Progenitor cell of endocrine pancreas (in vitro differentiated cells): ENCODE measurements at regions not wholly inside any gene's neighbourhood (a gene's known extent, or its start where the extent isn't known, plus 50 kb on each side); places are given as distances from the start of the nearest gene placed in this dataset.
A peak's percentile ranks its signal among the peaks of the same experiment; 100 is the strongest.

ENCODE experiments used
- DNase-seq: peaks from one replicate; pipeline ENCODE4 v3.0.0; 2021; ENCODE audit warnings: low spot score; ENCODE audit not compliant: unreplicated experiment
- H3K27ac Mint-ChIP-seq: 2 replicates; pipeline ENCODE4 v1.8.0; 2021; ENCODE audit warnings: mild to moderate bottlenecking, moderate library complexity, mixed read lengths
- H3K27me3 Mint-ChIP-seq: 2 replicates; pipeline ENCODE4 v1.8.0; 2021; ENCODE audit warnings: mixed read lengths
- H3K36me3 Mint-ChIP-seq: 2 replicates; pipeline ENCODE4 v1.8.0; 2022; ENCODE audit warnings: mixed read lengths; ENCODE audit not compliant: insufficient read depth
- H3K4me1 Mint-ChIP-seq: 2 replicates; pipeline ENCODE4 v1.8.0; 2021; ENCODE audit warnings: low read depth, mixed read lengths
- H3K4me3 Mint-ChIP-seq: 2 replicates; pipeline ENCODE4 v1.8.0; 2021; ENCODE audit warnings: low read depth, mild to moderate bottlenecking, moderate library complexity, mixed read lengths
- H3K9me3 Mint-ChIP-seq: 2 replicates; pipeline ENCODE4 v1.8.0; 2021; ENCODE audit warnings: low read depth, mixed read lengths
- TF ChIP-seq, protein P1 (sequence below): fragments of 200-600 bp; sonication (generic); IDR thresholded peaks from one replicate; pipeline ENCODE4 v1.5.0; 2021; ENCODE audit warnings: antibody characterized with exemption, mild to moderate bottlenecking; ENCODE audit not compliant: unreplicated experiment

DNA sequence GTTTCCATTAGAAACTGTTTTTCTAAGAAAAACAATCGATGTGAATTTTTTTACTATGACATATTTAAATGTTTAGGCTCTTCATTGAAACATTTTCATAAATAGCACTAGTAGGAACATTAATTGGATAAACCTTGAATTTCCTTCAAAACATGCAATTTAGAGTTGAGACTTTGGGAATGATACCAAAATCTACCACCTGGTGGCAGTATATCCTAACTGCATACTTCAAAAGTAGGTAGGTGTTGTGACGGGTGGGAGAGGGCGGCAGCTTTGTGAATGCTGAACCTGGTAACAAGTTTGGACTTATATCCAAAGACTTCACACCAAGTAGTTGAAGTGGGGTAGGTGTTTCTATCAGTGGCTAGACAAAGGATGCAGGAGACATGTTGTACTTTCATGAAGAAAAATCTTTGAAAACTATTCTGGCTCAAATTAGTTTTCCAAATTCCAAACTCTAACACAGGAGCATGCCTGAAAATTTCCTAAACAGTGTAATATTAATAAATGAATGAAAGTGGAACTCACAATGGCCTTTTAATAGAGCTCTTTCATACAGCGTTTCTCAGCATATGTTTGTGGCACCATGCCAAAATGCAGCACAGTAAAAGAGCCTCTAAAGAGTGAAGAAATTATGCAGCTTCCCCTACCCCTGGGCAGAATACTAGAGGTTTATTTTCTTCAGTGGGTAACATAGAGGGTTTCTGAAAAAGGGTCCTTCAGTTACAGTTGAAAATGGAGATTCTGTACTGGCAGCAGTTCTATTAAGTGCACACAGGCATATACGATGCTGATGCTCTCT lies 201.0 kb upstream of the TPK1 start:
- DNase-seq: peak; percentile 16
- H3K36me3 Mint-ChIP-seq: no peaks in the 10 kb centered on the region
- TF ChIP-seq, protein P1, sequence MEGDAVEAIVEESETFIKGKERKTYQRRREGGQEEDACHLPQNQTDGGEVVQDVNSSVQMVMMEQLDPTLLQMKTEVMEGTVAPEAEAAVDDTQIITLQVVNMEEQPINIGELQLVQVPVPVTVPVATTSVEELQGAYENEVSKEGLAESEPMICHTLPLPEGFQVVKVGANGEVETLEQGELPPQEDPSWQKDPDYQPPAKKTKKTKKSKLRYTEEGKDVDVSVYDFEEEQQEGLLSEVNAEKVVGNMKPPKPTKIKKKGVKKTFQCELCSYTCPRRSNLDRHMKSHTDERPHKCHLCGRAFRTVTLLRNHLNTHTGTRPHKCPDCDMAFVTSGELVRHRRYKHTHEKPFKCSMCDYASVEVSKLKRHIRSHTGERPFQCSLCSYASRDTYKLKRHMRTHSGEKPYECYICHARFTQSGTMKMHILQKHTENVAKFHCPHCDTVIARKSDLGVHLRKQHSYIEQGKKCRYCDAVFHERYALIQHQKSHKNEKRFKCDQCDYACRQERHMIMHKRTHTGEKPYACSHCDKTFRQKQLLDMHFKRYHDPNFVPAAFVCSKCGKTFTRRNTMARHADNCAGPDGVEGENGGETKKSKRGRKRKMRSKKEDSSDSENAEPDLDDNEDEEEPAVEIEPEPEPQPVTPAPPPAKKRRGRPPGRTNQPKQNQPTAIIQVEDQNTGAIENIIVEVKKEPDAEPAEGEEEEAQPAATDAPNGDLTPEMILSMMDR: peak; percentile 90
- no peak overlapping the region for H3K27ac Mint-ChIP-seq
- no peak overlapping the region for H3K4me3 Mint-ChIP-seq
- no peaks in the 10 kb centered on the region for H3K4me1 Mint-ChIP-seq
- peaks cover 3% of the 10 kb centered on the region for H3K9me3 Mint-ChIP-seq
- H3K27me3 Mint-ChIP-seq: peaks cover 3% of the 10 kb centered on the region

- no peaks in the 10 kb centered on the region for H3K4me1 Mint-ChIP-seq
- H3K27me3 Mint-ChIP-seq: no peaks in the 10 kb centered on the region
- no peak overlapping the region for H3K4me3 Mint-ChIP-seq
- no peak for DNase-seq
- no peaks in the 10 kb centered on the region for H3K36me3 Mint-ChIP-seq
- TF ChIP-seq, protein P1: no peak
- H3K9me3 Mint-ChIP-seq: peaks cover 3% of the 10 kb centered on the region
- no peak overlapping the region for H3K27ac Mint-ChIP-seq
Measured at GRCh38 chr7:145031162-145031561, 195.3 kb upstream of the TPK1 start.

DNA sequence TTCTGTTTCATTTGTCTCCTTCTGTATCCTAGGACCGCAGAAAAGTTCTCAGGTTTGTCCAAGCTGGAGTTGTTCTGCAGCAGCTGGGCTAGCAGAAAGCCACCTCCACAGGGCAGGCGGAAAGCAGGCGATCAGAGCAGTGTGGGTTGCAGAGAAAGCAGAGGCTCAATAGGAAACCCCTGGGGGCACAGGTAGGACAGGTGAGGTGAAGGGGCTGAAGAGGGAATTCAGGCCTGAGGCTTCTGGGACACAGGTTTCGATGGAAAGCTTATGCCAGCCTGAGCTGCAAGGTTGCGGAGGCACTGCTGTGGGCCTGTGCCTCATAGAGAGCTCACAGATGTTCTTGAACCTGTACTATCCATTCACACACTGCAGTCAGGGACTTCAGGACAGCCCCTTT lies 194.9 kb upstream of the TPK1 start:
- no peak for DNase-seq

GRCh38 chr7:145020454-145020853 lies 184.6 kb upstream of the TPK1 start:
- H3K9me3 Mint-ChIP-seq: no peaks in the 10 kb centered on the region
- H3K27ac Mint-ChIP-seq: no peak overlapping the region
- H3K36me3 Mint-ChIP-seq: no peaks in the 10 kb centered on the region
- DNase-seq: no peak
- no peak overlapping the region for H3K4me3 Mint-ChIP-seq
- H3K27me3 Mint-ChIP-seq: no peaks in the 10 kb centered on the region
- no peaks in the 10 kb centered on the region for H3K4me1 Mint-ChIP-seq
- TF ChIP-seq, protein P1: no peak

More for the DNA sequence above, 194.9 kb upstream of the TPK1 start:
- H3K4me1 Mint-ChIP-seq: no peaks in the 10 kb centered on the region
- H3K9me3 Mint-ChIP-seq: peaks cover 3% of the 10 kb centered on the region
- H3K36me3 Mint-ChIP-seq: no peaks in the 10 kb centered on the region
- no peaks in the 10 kb centered on the region for H3K27me3 Mint-ChIP-seq
- no peak overlapping the region for H3K27ac Mint-ChIP-seq
- TF ChIP-seq, protein P1: no peak
- no peak overlapping the region for H3K4me3 Mint-ChIP-seq

GRCh38 chr7:145016068-145016467 lies 180.2 kb upstream of the TPK1 start:
- TF ChIP-seq, protein P1: no peak
- no peaks in the 10 kb centered on the region for H3K4me1 Mint-ChIP-seq
- H3K27ac Mint-ChIP-seq: no peak overlapping the region
- H3K36me3 Mint-ChIP-seq: no peaks in the 10 kb centered on the region
- no peak overlapping the region for H3K4me3 Mint-ChIP-seq
- no peaks in the 10 kb centered on the region for H3K27me3 Mint-ChIP-seq
- no peaks in the 10 kb centered on the region for H3K9me3 Mint-ChIP-seq
- no peak for DNase-seq
